ENCODE measurements at regions not wholly inside any gene's neighbourhood (a gene's known extent, or its start where the extent isn't known, plus 50 kb on each side); places are given as distances from the start of the nearest gene placed in this dataset.
A peak's percentile ranks its signal among the peaks of the same experiment; 100 is the strongest.
"Not testable (repeated sequence)": the region's sequence is repeated elsewhere in the genome, so short reads cannot be mapped to it uniquely, and the experiment has no call there.

- not testable (repeated sequence) for DNase-seq
Observed at GRCh38 chr16:31581065-31581464, 53.4 kb downstream of the AHSP start.

- DNase-seq: not testable (repeated sequence)
Observed at GRCh38 chr16:31601737-31602384, 74.2 kb downstream of the AHSP start.

GRCh38 chr16:31618130-31618529, 90.4 kb downstream of the AHSP start:
- DNase-seq: no peak

DNA sequence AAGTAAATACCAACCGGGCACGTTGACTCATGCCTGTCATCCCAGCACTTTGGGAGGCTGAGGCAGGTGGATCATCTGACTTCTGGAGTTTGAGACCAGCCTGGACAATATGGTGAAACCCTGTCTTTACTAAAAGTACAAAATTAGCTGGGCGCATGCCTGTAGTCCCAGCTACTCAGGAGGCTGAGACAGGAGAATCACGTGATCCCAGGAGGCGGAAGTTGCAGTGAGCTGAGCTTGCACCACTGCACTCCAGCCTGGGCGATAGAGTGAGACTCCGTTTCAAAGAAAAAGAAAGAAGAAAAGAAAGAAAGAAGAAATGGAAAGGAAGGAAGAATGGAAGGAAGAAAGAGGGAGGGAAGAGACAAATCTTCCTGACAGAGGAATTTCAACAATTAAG, 108.7 kb downstream of the AHSP start:
- no peak for DNase-seq

GRCh38 chr16:31641279-31641678, 113.6 kb downstream of the AHSP start:
- no peak for DNase-seq

- DNase-seq: not testable (repeated sequence)
Observed at GRCh38 chr16:31655674-31656073, 128.0 kb downstream of the AHSP start.

DNA sequence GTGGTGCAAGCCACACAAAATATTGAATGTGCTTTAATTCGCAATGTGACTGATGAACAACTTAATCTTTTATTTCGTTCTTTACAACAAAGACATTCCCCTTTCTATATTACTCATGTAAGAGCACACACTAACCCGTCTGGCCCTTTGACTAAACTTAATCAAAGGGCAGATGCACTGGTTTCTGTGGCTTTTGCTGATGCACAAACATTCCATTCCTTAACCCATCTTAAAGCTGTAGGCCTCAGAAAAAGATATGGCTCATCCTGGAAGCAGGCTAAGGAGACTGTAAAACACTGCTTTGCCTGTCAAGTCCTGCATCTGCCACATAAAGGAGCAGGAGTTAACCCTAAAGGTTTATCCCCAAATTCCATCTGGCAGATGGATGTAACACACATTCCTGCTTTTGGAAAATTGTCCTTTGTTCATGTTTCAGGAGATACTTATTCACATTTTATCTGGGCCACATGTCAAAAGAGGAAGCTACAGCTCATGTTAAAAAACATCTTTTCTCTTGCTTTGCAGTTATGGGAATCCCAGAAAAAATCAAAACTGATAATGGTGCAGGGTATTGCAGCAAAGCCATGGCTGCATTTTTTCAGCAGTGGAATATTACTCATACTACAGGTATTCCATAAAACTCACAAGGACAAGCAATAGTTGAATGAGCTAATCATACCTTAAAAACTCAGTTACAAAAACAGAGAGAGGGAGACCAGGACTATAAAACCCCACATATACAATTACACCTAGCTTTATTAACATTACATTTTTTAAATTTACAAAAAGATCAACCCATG, 137.2 kb downstream of the AHSP start:
- DNase-seq: no peak

GRCh38 chr16:31674686-31675085, 147.0 kb downstream of the AHSP start:
- DNase-seq: no peak

DNA sequence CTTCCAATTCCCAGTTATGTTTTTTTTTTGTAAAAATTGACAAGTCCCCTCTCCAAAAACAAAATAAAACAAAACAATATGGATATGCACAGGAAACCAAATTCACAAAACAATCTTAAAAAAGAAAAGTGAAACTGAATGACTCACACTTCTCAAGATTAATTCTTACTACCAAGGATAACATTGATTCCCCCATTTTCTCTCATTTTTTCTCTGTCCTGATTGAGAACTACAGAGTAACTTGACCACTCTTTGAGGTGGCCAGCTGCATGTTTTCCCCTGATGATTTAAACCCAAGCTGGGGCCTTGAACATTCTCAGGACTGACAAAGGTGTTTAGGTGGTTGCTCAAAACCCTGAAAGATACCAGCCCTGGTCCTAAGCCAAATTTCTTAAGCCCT, 149.0 kb downstream of the AHSP start:
- DNase-seq: no peak

DNA sequence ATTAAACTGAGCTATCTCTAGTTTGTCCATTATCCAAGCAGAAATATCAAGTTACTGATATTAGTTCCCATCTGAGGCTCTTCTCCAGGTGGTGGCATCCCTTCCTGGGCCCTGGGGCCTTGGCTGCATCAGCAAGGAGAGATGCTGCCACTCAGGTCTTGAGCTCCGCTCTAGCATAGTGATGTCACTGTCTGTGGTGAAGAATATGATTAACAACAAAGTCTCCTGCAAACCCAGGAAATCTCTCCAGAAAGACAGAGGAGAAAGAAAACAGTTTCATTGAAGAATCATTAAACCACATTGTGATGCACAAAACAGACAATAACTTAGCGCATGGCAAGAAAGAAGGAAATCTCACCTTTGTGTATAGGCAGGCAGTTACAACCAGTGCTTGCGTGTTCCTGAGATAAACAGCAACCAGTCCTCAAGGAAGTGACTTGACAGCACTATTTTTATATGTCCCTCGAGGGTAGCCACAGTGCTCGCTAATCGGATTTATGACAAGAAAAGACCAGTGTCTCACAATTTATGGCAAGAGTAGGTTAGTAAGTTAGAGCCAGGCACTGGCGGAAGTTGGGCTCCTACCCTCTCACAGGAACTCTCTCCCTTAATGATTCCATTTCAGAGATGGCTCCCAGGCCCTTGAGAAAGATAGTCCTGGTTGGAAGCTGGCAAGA, 151.1 kb downstream of the AHSP start:
- no peak for DNase-seq

DNA sequence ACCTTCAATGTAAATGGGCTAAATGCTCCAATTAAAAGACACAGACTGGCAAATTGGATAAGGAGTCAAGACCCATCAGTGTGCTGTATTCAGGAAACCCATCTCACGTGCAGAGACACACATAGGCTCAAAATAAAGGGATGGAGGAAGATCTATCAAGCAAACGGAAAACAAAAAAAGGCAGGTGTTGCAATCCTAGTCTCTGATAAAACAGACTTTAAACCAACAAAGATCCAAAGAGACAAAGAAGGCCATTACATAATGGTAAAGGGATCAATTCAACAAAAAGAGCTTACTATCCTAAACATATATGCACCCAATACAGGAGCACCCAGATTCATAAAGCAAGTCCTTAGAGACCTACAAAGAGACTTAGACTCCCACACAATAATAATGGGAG, 161.6 kb downstream of the AHSP start:
- not testable (repeated sequence) for DNase-seq

- not testable (repeated sequence) for DNase-seq
Observed at GRCh38 chr16:31692338-31692737, 164.6 kb downstream of the AHSP start.

DNA sequence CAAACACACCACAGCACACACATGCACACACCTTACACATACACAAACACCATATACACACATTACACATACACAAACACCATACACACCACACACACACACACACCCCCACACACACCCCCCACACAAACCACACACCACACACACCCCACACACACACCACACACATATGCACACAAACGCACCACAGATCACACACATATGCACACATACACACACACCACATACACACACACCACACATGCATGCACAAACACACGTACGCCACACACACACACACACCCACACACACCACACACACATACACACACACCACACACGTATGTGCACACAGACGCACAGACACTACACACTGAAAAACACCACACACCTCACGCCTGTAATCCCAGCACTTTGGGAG, 166.0 kb downstream of the AHSP start:
- DNase-seq: no peak

DNA sequence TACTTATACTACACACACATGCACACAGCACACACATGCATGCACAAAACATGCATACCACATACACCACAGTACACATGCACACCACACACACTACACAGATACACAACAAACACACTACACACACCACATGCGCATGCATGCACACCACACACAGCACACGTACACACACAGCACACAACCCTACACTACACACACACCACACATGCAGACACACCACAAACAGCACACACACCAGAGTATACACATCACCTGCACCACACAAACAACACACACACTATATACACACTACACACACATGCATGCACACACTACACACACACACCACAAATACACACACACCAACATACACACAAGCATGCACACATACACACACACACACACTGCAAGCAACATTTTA, 166.8 kb downstream of the AHSP start:
- DNase-seq: no peak

GRCh38 chr16:31695667-31696066, 168.0 kb downstream of the AHSP start:
- DNase-seq: no peak

GRCh38 chr16:31696968-31697743, 169.5 kb downstream of the AHSP start:
- no peak for DNase-seq

DNA sequence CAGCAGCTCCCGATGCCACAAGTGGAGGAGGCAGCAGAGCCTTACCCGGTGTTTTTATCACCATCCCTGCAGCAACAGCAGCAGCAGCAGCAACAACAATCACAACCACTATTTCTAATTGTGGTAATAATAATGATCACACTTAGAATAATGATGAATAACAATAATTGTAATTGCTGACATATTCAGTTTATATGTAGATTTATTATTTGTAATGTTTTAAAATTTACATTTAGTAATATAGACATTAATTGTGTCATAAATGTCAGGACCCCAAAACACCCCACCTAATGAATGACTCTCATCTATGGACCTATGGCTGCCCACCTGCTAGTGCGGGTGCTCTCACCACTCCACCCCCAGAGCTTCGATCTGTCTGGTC, 170.0 kb downstream of the AHSP start:
- no peak for DNase-seq

GRCh38 chr16:31698901-31699300, 171.2 kb downstream of the AHSP start:
- no peak for DNase-seq

DNA sequence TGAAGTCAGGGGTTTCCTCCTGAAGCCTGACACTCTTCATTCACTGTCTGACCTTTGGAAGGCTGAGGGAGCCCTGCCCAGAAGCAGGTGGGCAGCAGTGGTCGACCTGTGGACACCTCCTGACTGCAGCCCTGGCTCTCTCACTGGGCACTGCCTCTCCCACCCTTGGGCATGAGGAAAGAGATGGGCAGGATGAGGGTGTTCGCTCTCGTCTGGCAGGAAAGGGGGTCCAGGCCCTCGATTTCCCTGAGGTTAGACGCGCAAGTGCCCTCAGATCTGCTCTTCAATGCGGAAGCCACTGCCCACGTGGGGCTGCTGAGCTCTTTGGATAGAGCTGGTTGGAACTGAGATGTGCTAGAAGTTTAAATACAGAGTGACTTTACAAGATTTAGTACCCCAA, 171.9 kb downstream of the AHSP start:
- DNase-seq: no peak

- DNase-seq: no peak
Observed at GRCh38 chr16:31700200-31700529, 172.5 kb downstream of the AHSP start.

GRCh38 chr16:31700530-31701388, 172.8 kb upstream of the ZNF267 start:
- DNase-seq: peak; percentile 57 to 80 (median 66)

GRCh38 chr16:31701734-31702133, 171.9 kb upstream of the ZNF267 start:
- no peak for DNase-seq
